ENCODE measurements at regions not wholly inside any gene's neighbourhood (a gene's known extent, or its start where the extent isn't known, plus 50 kb on each side); places are given as distances from the start of the nearest gene placed in this dataset.
A peak's percentile ranks its signal among the peaks of the same experiment; 100 is the strongest.

DNA sequence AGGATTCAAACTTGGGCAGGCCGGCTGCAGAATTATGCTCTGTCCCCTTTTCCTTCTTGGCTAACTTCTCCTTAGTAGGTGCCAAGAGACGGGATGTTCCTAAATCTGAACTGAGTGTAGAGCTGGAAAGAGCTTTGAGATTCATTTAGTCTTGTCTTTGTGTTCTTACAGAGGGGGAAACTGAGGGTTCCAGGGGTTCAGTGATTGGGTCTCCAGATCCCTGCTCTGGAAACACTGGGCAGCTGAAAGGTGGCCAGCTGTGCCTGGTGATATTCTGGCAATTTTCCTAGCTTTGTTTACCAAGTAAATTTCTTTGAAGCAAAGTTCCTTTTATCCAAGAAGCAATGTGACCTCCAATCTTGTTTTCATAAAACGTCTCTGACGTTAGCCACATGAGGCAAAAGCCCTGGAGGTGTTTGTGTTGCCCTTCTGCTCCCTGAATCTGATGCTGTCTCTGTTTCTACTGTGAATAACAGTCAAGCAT lies 288.7 kb downstream of the ZSWIM6 start:
- Histone ChIP-seq H3K36me3 (ENCODE audit: control insufficient read depth in 2 of 3, insufficient read depth in 3 of 3, low read length in 3 of 3) (no peaks in the 10 kb centered on the region), H3K4me3 (ENCODE audit: low read length) (no peak overlapping the region), H3K27me3 (ENCODE audit: control insufficient read depth in 2 of 2, insufficient read depth in 2 of 2, low read length in 2 of 2) (no peaks in the 10 kb centered on the region), H3K27ac (ENCODE audit: low read depth, low read length) (no peak overlapping the region), H3K4me1 (ENCODE audit: control insufficient read depth in 2 of 2, insufficient read depth in 2 of 2, low read length in 2 of 2) (no peaks in the 10 kb centered on the region), H3K9me3 (ENCODE audit: control insufficient read depth in 2 of 3, low read length in 3 of 3) (no peaks in the 10 kb centered on the region)
- ATAC-seq (no peak), DNase-seq (no peak)
- peaks cover 0 to 8% (median 5%) of the 10 kb centered on the region in 7 donors for H3K4me1 Mint-ChIP-seq
- H3K9me3 Mint-ChIP-seq = peaks cover 0 to 5% (median 0%) of the 10 kb centered on the region in 11 donors
- H3K36me3 Mint-ChIP-seq = no peaks in the 10 kb centered on the region
- intact Hi-C loops (cut with micrococcal nuclease) = no loop called here
- ChIA-PET POLR2A (no interaction called here), CTCF (no interaction called here)
- no peak overlapping the region for H3K27ac Mint-ChIP-seq
- no peak overlapping the region for H3K4me3 Mint-ChIP-seq
- peaks cover 21 to 45% (median 37%) of the 10 kb centered on the region in 5 donors for H3K27me3 Mint-ChIP-seq

DNA sequence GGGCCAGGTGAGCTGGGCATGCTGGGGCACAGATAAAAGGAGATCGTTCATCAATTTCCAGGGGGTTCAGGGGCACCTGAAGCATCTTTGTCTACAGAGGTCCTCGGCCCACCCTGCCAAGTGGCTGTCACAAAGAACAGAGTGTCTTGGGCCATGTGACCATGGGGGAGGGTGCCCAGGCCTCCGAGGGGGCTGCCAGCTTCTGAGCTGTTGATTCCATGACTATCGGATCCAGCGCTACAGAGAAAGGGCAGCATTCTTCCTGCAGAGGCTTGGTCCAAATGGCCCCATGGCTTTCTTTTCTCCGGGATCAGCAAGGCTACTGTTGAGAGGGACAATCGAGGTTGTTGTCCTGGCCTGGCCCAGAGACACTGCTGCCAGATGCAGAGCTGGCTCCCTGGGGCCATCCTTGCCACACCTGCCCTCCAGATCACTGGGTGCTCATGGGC lies 289.2 kb downstream of the ZSWIM6 start:
- ChIA-PET POLR2A (no interaction called here), CTCF (no interaction called here)
- Mint-ChIP-seq H3K27ac (no peak overlapping the region), H3K4me1 (peaks cover 0 to 8% (median 5%) of the 10 kb centered on the region in 7 donors), H3K27me3 (peaks cover 21 to 44% (median 37%) of the 10 kb centered on the region in 5 donors), H3K4me3 (no peak overlapping the region), H3K9me3 (peaks cover 0 to 5% (median 0%) of the 10 kb centered on the region in 11 donors), H3K36me3 (no peaks in the 10 kb centered on the region)
- Histone ChIP-seq H3K9me3 (ENCODE audit: control insufficient read depth in 2 of 3, low read length in 3 of 3) (no peaks in the 10 kb centered on the region), H3K4me1 (ENCODE audit: control insufficient read depth in 2 of 2, insufficient read depth in 2 of 2, low read length in 2 of 2) (no peaks in the 10 kb centered on the region), H3K27me3 (ENCODE audit: control insufficient read depth in 2 of 2, insufficient read depth in 2 of 2, low read length in 2 of 2) (no peaks in the 10 kb centered on the region), H3K27ac (ENCODE audit: low read depth, low read length) (no peak overlapping the region), H3K36me3 (ENCODE audit: control insufficient read depth in 2 of 3, insufficient read depth in 3 of 3, low read length in 3 of 3) (no peaks in the 10 kb centered on the region), H3K4me3 (ENCODE audit: low read length) (no peak overlapping the region)
- no peak for DNase-seq
- intact Hi-C loops (cut with micrococcal nuclease) = no loop called here
- ATAC-seq = no peak

DNA sequence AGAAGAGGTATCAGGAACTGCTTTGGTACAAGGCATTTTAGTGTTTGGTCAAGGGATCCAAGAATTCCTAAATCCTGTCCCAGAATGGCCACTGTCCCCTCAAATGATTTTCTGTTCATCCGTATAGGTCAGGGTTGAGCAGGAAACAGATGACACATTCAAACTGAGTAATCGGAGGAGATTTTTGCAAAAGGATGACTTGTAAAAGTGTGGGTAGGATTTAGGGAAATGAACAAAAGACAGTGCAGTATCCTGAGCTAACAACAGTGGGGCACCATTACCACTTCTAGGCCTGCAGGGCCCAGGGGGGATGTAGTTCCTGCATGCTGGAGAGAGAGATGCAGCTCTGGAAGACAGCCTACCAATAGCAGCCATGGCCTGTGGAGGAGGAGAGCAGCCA lies 290.1 kb downstream of the ZSWIM6 start:
- Histone ChIP-seq H3K27me3 (ENCODE audit: control insufficient read depth in 2 of 2, insufficient read depth in 2 of 2, low read length in 2 of 2) (no peaks in the 10 kb centered on the region), H3K27ac (ENCODE audit: low read depth, low read length) (no peak overlapping the region), H3K4me3 (ENCODE audit: low read length) (no peak overlapping the region), H3K36me3 (ENCODE audit: control insufficient read depth in 2 of 3, insufficient read depth in 3 of 3, low read length in 3 of 3) (no peaks in the 10 kb centered on the region), H3K9me3 (ENCODE audit: control insufficient read depth in 2 of 3, low read length in 3 of 3) (no peaks in the 10 kb centered on the region), H3K4me1 (ENCODE audit: control insufficient read depth in 2 of 2, insufficient read depth in 2 of 2, low read length in 2 of 2) (no peaks in the 10 kb centered on the region)
- Mint-ChIP-seq H3K27me3 (peaks cover 27 to 48% (median 41%) of the 10 kb centered on the region in 5 donors), H3K27ac (no peak overlapping the region), H3K4me1 (peaks cover 0 to 16% (median 9%) of the 10 kb centered on the region in 7 donors), H3K4me3 (no peak overlapping the region), H3K36me3 (no peaks in the 10 kb centered on the region), H3K9me3 (peaks cover 0 to 5% (median 0%) of the 10 kb centered on the region in 11 donors)
- CTCF ChIA-PET = no interaction called here
- intact Hi-C loops (cut with micrococcal nuclease) = no loop called here
- DNase-seq (no peak), ATAC-seq (no peak)
- POLR2A ChIA-PET = no interaction called here

DNA sequence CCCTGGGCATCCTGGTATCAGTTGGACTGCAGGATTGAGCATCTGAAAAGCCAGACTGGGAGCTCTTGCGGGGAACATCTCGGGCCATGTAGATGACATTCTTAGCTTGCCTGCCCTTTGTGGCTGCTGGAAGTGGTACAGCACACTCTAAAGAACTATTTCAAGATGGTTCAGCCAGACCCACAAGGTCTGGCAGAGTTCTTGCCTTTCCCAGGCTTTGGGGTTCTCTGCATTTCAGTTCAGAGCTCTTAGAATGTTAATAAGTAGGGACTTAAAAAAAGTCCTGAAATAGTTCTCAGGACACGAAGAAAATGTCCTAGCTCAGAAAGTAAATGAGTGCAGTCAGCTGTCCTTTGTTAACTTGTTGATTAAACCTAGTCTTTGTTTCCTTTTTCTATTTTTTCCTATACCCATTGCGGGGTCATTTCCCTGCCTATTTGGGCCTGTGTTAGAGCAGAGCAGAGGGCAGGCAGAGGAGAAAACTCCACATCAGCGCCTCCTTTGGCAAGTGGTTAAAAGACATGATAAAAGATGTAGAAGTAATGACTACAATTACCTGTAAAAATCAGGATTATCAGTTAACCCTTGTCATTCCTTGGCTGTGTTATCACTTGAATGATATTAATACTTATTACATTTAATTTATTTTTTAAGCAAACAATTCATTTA lies 291.5 kb downstream of the ZSWIM6 start:
- Mint-ChIP-seq H3K36me3 (no peaks in the 10 kb centered on the region), H3K27me3 (peaks cover 35 to 53% (median 42%) of the 10 kb centered on the region in 5 donors), H3K4me1 (peaks cover 0 to 21% (median 12%) of the 10 kb centered on the region in 7 donors), H3K9me3 (peaks cover 0 to 2% (median 0%) of the 10 kb centered on the region in 11 donors), H3K4me3 (no peak overlapping the region), H3K27ac (no peak overlapping the region)
- Histone ChIP-seq H3K27ac (ENCODE audit: low read depth, low read length) (no peak overlapping the region), H3K9me3 (ENCODE audit: control insufficient read depth in 2 of 3, low read length in 3 of 3) (no peaks in the 10 kb centered on the region), H3K4me3 (ENCODE audit: low read length) (no peak overlapping the region), H3K27me3 (ENCODE audit: control insufficient read depth in 2 of 2, insufficient read depth in 2 of 2, low read length in 2 of 2) (no peaks in the 10 kb centered on the region), H3K4me1 (ENCODE audit: control insufficient read depth in 2 of 2, insufficient read depth in 2 of 2, low read length in 2 of 2) (no peaks in the 10 kb centered on the region), H3K36me3 (ENCODE audit: control insufficient read depth in 2 of 3, insufficient read depth in 3 of 3, low read length in 3 of 3) (no peaks in the 10 kb centered on the region)
- ChIA-PET POLR2A (no interaction called here), CTCF (no interaction called here)
- DNase-seq (no peak), ATAC-seq (no peak)
- intact Hi-C loops (cut with micrococcal nuclease) = no loop called here

DNA sequence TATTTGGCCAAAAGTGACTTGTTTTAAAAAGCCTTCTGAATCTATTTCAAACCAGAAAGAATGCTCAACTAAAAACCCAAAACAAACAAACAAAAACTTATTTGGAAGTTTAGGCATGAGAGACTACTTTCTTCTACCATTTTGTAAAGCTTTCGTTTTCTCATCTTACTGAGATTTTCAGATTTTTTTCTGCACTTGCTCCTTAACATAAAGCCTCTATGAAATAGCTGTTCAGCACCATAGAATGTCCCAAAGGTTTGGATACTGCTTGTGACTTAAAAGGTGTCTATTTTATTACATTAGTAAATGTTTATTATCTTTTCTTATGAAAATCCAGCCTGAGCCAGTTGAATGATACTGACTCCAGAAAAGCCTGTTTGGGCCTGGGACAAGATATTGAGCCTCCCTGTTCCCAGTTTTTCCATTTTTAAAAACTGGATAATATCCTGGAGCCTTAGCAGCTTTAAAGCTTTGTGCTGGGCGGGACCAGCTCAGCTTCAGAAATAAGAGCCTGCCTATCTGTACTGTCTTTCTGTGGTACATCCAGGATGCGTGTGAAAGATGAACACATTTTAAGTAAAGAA lies 292.6 kb downstream of the ZSWIM6 start:
- Mint-ChIP-seq H3K27me3 (peaks cover 30 to 61% (median 39%) of the 10 kb centered on the region in 5 donors), H3K9me3 (peaks cover 0 to 2% (median 0%) of the 10 kb centered on the region in 11 donors), H3K4me3 (peak overlapping the region in 9 of 10 donors; percentile 61 to 76 (median 72)), H3K27ac (peak overlapping the region in 1 of 9 donors; percentile 5), H3K4me1 (peaks cover 0 to 21% (median 12%) of the 10 kb centered on the region in 7 donors), H3K36me3 (no peaks in the 10 kb centered on the region)
- intact Hi-C loops (cut with micrococcal nuclease) = no loop called here
- Histone ChIP-seq H3K27ac (ENCODE audit: low read depth, low read length) (no peak overlapping the region), H3K9me3 (ENCODE audit: control insufficient read depth in 2 of 3, low read length in 3 of 3) (no peaks in the 10 kb centered on the region), H3K36me3 (ENCODE audit: control insufficient read depth in 2 of 3, insufficient read depth in 3 of 3, low read length in 3 of 3) (no peaks in the 10 kb centered on the region), H3K4me3 (ENCODE audit: low read length) (no peak overlapping the region), H3K27me3 (ENCODE audit: control insufficient read depth in 2 of 2, insufficient read depth in 2 of 2, low read length in 2 of 2) (no peaks in the 10 kb centered on the region), H3K4me1 (ENCODE audit: control insufficient read depth in 2 of 2, insufficient read depth in 2 of 2, low read length in 2 of 2) (no peaks in the 10 kb centered on the region)
- POLR2A ChIA-PET = no interaction called here
- DNase-seq (no peak), ATAC-seq (no peak)
- CTCF ChIA-PET = no interaction called here

DNA sequence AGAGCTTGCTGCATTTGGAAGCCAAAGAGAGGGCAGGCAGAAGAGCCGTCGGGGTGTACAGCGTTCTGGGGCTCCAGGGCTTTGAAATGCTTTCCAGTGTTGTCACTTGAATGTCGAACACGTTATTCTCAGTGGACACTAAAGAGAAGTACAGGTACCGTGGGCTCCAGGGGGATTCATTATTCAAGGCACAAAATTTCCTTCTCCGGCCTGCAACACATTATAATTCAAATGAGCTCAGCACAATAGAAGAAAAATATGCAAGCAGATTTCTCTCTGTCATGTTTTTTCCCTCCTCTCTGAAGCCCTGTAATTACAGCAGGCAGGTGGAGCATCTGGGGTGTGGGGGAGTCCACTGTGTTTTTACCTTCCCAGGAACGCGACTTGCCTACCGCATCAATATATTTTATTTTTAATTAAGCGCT lies 293.1 kb downstream of the ZSWIM6 start:
- DNase-seq (no peak), ATAC-seq (no peak)
- Histone ChIP-seq H3K36me3 (ENCODE audit: control insufficient read depth in 2 of 3, insufficient read depth in 3 of 3, low read length in 3 of 3) (no peaks in the 10 kb centered on the region), H3K4me1 (ENCODE audit: control insufficient read depth in 2 of 2, insufficient read depth in 2 of 2, low read length in 2 of 2) (no peaks in the 10 kb centered on the region), H3K9me3 (ENCODE audit: control insufficient read depth in 2 of 3, low read length in 3 of 3) (no peaks in the 10 kb centered on the region), H3K27ac (ENCODE audit: low read depth, low read length) (no peak overlapping the region), H3K4me3 (ENCODE audit: low read length) (no peak overlapping the region), H3K27me3 (ENCODE audit: control insufficient read depth in 2 of 2, insufficient read depth in 2 of 2, low read length in 2 of 2) (no peaks in the 10 kb centered on the region)
- H3K4me3 Mint-ChIP-seq = peak overlapping the region in 9 of 10 donors; percentile 61 to 76 (median 72)
- H3K4me1 Mint-ChIP-seq = peaks cover 0 to 21% (median 12%) of the 10 kb centered on the region in 7 donors
- H3K27me3 Mint-ChIP-seq = peaks cover 30 to 65% (median 39%) of the 10 kb centered on the region in 5 donors
- H3K27ac Mint-ChIP-seq = peak overlapping the region in 2 of 9 donors; percentile 5 to 13
- CTCF ChIA-PET = no interaction called here
- POLR2A ChIA-PET = no interaction called here
- peaks cover 0 to 4% (median 0%) of the 10 kb centered on the region in 11 donors for H3K9me3 Mint-ChIP-seq
- intact Hi-C loops (cut with micrococcal nuclease) = no loop called here
- no peaks in the 10 kb centered on the region for H3K36me3 Mint-ChIP-seq

Measured in naive thymus-derived CD4-positive, alpha-beta T cell (primary cell).